HepG2 (cell line): ENCODE measurements at regions not wholly inside any gene's neighbourhood (a gene's known extent, or its start where the extent isn't known, plus 50 kb on each side); places are given as distances from the start of the nearest gene placed in this dataset.

Experiments
- BCL6 ChIP-seq: IDR thresholded peaks from 2 replicates; pipeline ENCODE4 v1.6.1; 2016; ENCODE audit warnings: missing genetic modification reagents, missing compliant biosample characterization
- GTF2F1 ChIP-seq: fragments of 150-350 bp; IDR thresholded peaks from 2 replicates; pipeline ENCODE4 v1.6.1; 2014; ENCODE audit warnings: low read length
- KDM4B ChIP-seq: sonication (generic); formaldehyde crosslinking; IDR thresholded peaks from 2 replicates; pipeline ENCODE4 v1.4.0; 2020; ENCODE audit warnings: missing genetic modification reagents
- KDM5A ChIP-seq: fragments of 200-600 bp; sonication (generic); IDR thresholded peaks from 2 replicates; pipeline ENCODE4 v1.7.0; 2018; ENCODE audit warnings: antibody characterized with exemption, mild to moderate bottlenecking, low read length, borderline replicate concordance
- RARA ChIP-seq: IDR thresholded peaks from 2 replicates; pipeline ENCODE4 v1.6.1; 2016; ENCODE audit warnings: missing genetic modification reagents, missing compliant biosample characterization
- SALL1 ChIP-seq: sonication (generic); formaldehyde crosslinking; IDR thresholded peaks from 2 replicates; pipeline ENCODE4 v1.8.0; 2022; ENCODE audit warnings: mild to moderate bottlenecking, missing genetic modification reagents
- SIN3A ChIP-seq: IDR thresholded peaks from 2 replicates; pipeline ENCODE4 v1.6.1; 2011; ENCODE audit warnings: low read depth, mild to moderate bottlenecking, control low read depth, low read length, borderline replicate concordance
- ZFP1 ChIP-seq: IDR thresholded peaks from 2 replicates; pipeline ENCODE4 v1.6.1; 2016
- ZNF138 ChIP-seq: sonication (generic); formaldehyde crosslinking; IDR thresholded peaks from 2 replicates; pipeline ENCODE4 v1.5.0; 2020; ENCODE audit warnings: mild to moderate bottlenecking, low read depth, missing genetic modification reagents
- TF ChIP-seq, protein P1 (sequence below), 2 experiments: sonication (generic) in 1 of 2; formaldehyde crosslinking in 1 of 2; IDR thresholded peaks; 2 replicates each; pipeline versions ENCODE4 v1.5.1 to v1.6.1; 2011 to 2020; ENCODE audit warnings: borderline replicate concordance in 1 of 2, low read depth in 1 of 2, low read length in 1 of 2, mild to moderate bottlenecking in 1 of 2, missing genetic modification reagents in 1 of 2, moderate library complexity in 1 of 2
- TF ChIP-seq, protein P2 (sequence below): sonication (generic); formaldehyde crosslinking; IDR thresholded peaks from 2 replicates; pipeline ENCODE4 v1.4.0; 2020; ENCODE audit warnings: missing genetic modification reagents, borderline replicate concordance
- TF ChIP-seq, protein P3 (sequence below): sonication (generic); formaldehyde crosslinking; IDR thresholded peaks from 2 replicates; pipeline ENCODE4 v1.5.1; 2020; ENCODE audit warnings: missing genetic modification reagents, mild to moderate bottlenecking, borderline replicate concordance
- TF ChIP-seq, protein P4 (sequence below): sonication (generic); formaldehyde crosslinking; IDR thresholded peaks from 2 replicates; pipeline ENCODE4 v1.8.0; 2022; ENCODE audit warnings: missing genetic modification reagents, mild to moderate bottlenecking, moderate library complexity, borderline replicate concordance

DNA sequence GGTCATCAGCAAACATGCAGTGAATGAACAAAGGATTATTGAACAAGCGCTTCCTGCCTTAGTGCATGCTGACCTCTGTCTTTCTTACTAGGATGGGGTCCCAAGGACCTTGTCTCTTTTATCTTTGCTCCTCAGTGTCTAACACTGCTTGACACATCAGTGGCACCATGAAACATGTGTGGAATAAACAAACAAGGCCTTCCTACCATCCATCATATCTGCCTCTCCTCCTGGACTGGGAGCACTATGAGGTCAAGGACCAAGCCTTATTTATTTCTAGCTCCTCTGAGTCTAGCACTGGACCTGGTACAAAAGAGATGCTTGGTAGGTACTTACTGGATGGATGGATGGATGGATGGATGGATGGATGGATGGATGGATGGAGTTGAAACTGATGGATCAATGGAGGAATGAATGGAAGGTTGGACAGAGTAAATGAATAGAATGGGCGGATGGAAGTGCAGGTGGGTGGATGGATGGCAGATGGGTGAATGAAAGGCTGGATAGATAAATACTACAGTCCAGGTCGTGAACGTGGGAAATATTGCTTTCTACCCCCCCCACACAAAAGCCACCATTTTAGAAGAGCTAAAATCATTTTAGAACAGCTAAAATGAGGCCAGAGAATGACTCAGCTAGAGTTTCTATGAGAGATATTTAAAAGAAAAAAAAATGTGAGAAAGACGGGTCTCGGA, 104.1 kb upstream of the PTPN1 start (continued):
- TF ChIP-seq KDM5A (no peak; the same call in 1 of the 2 replicates), SIN3A (peak; percentile 53; the same call in 1 of the 2 replicates), ZFP1 (CRISPR knock-in tag) (peak; percentile 93), SALL1 (CRISPR knock-in tag) (peak; percentile 95), RARA (CRISPR knock-in tag) (peak; percentile 99), BCL6 (CRISPR knock-in tag) (peak; percentile 90), ZNF138 (CRISPR knock-in tag) (no peak), KDM4B (CRISPR knock-in tag) (peak; percentile 72; the same call in 1 of the 2 replicates), GTF2F1 (no peak)
- TF ChIP-seq, protein P1, sequence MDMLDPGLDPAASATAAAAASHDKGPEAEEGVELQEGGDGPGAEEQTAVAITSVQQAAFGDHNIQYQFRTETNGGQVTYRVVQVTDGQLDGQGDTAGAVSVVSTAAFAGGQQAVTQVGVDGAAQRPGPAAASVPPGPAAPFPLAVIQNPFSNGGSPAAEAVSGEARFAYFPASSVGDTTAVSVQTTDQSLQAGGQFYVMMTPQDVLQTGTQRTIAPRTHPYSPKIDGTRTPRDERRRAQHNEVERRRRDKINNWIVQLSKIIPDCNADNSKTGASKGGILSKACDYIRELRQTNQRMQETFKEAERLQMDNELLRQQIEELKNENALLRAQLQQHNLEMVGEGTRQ (IDR thresholded peaks at IDR 0.05; ENCODE audit: low read depth, low read length) = no peak
- TF ChIP-seq, protein P1 (CRISPR knock-in tag; IDR thresholded peaks at IDR 0.05; ENCODE audit: borderline replicate concordance) = no peak
- TF ChIP-seq, protein P2, sequence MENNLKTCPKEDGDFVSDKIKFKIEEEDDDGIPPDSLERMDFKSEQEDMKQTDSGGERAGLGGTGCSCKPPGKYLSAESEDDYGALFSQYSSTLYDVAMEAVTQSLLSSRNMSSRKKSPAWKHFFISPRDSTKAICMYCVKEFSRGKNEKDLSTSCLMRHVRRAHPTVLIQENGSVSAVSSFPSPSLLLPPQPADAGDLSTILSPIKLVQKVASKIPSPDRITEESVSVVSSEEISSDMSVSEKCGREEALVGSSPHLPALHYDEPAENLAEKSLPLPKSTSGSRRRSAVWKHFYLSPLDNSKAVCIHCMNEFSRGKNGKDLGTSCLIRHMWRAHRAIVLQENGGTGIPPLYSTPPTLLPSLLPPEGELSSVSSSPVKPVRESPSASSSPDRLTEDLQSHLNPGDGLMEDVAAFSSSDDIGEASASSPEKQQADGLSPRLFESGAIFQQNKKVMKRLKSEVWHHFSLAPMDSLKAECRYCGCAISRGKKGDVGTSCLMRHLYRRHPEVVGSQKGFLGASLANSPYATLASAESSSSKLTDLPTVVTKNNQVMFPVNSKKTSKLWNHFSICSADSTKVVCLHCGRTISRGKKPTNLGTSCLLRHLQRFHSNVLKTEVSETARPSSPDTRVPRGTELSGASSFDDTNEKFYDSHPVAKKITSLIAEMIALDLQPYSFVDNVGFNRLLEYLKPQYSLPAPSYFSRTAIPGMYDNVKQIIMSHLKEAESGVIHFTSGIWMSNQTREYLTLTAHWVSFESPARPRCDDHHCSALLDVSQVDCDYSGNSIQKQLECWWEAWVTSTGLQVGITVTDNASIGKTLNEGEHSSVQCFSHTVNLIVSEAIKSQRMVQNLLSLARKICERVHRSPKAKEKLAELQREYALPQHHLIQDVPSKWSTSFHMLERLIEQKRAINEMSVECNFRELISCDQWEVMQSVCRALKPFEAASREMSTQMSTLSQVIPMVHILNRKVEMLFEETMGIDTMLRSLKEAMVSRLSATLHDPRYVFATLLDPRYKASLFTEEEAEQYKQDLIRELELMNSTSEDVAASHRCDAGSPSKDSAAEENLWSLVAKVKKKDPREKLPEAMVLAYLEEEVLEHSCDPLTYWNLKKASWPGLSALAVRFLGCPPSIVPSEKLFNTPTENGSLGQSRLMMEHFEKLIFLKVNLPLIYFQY (CRISPR knock-in tag) = peak; percentile 48; the same call in 1 of the 2 replicates
- TF ChIP-seq, protein P3, sequence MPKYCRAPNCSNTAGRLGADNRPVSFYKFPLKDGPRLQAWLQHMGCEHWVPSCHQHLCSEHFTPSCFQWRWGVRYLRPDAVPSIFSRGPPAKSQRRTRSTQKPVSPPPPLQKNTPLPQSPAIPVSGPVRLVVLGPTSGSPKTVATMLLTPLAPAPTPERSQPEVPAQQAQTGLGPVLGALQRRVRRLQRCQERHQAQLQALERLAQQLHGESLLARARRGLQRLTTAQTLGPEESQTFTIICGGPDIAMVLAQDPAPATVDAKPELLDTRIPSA = no peak
- TF ChIP-seq, protein P4, sequence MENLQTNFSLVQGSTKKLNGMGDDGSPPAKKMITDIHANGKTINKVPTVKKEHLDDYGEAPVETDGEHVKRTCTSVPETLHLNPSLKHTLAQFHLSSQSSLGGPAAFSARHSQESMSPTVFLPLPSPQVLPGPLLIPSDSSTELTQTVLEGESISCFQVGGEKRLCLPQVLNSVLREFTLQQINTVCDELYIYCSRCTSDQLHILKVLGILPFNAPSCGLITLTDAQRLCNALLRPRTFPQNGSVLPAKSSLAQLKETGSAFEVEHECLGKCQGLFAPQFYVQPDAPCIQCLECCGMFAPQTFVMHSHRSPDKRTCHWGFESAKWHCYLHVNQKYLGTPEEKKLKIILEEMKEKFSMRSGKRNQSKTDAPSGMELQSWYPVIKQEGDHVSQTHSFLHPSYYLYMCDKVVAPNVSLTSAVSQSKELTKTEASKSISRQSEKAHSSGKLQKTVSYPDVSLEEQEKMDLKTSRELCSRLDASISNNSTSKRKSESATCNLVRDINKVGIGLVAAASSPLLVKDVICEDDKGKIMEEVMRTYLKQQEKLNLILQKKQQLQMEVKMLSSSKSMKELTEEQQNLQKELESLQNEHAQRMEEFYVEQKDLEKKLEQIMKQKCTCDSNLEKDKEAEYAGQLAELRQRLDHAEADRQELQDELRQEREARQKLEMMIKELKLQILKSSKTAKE (CRISPR knock-in tag) = peak; percentile 95
